Muscle of leg (tissue), 3 donors: ENCODE measurements at regions not wholly inside any gene's neighbourhood (a gene's known extent, or its start where the extent isn't known, plus 50 kb on each side); places are given as distances from the start of the nearest gene placed in this dataset.
A peak's percentile ranks its signal among the peaks of the same experiment; 100 is the strongest.

Experiments
- DNase-seq: peaks from one replicate; pipeline ENCODE4 v3.0.0; 2013
- H3K27ac ChIP-seq: one replicate; pipeline ENCODE4 v1.5.1; 2013; ENCODE audit warnings: mild to moderate bottlenecking, low read length, control low read depth
- H3K27me3 ChIP-seq: one replicate; pipeline ENCODE4 v1.6.1; 2013; ENCODE audit warnings: low read length; ENCODE audit not compliant: control insufficient read depth, insufficient read depth
- H3K36me3 ChIP-seq: one replicate; pipeline ENCODE4 v1.6.1; 2013; ENCODE audit warnings: low read length; ENCODE audit not compliant: control insufficient read depth, insufficient read depth
- H3K4me1 ChIP-seq: one replicate; pipeline ENCODE4 v1.6.1; 2013; ENCODE audit warnings: low read length; ENCODE audit not compliant: control insufficient read depth, insufficient read depth
- H3K4me3 ChIP-seq: one replicate; pipeline ENCODE4 v1.5.1; 2013; ENCODE audit warnings: low read length, control low read depth
- H3K9me3 ChIP-seq: replicated peaks from 2 replicates; pipeline ENCODE4 v1.6.1; 2013; ENCODE audit warnings: low read depth, low read length; ENCODE audit not compliant: control insufficient read depth
- WGBS: methylation state at CpG from one replicate; pipeline ENCODE4 v1.1.5; 2013; ENCODE audit warnings: missing lambda C conversion rate; ENCODE audit not compliant: insufficient coverage; 5-methylcytosine and 5-hydroxymethylcytosine counted together

GRCh38 chr2:185610301-185610700 lies 128.3 kb upstream of the FSIP2 start:
- H3K4me1 ChIP-seq = no peaks in the 10 kb centered on the region
- no CpG with 5 or more reads among the region's 1 CpG for WGBS
- H3K4me3 ChIP-seq = no peak overlapping the region
- no peaks in the 10 kb centered on the region for H3K36me3 ChIP-seq
- no peak for DNase-seq
- H3K27me3 ChIP-seq = no peaks in the 10 kb centered on the region
- no peaks in the 10 kb centered on the region for H3K9me3 ChIP-seq
- no peak overlapping the region for H3K27ac ChIP-seq

GRCh38 chr2:185618625-185619024 lies 120.0 kb upstream of the FSIP2 start:
- Histone ChIP-seq H3K27me3 (no peaks in the 10 kb centered on the region), H3K4me1 (no peaks in the 10 kb centered on the region), H3K27ac (no peak overlapping the region), H3K4me3 (no peak overlapping the region), H3K9me3 (no peaks in the 10 kb centered on the region), H3K36me3 (no peaks in the 10 kb centered on the region)
- no peak for DNase-seq
- WGBS = 40% methylated on average over 1 of the region's 1 CpG

- H3K27ac ChIP-seq = no peak overlapping the region
- H3K4me3 ChIP-seq = no peak overlapping the region
- no peaks in the 10 kb centered on the region for H3K36me3 ChIP-seq
- no peaks in the 10 kb centered on the region for H3K4me1 ChIP-seq
- no peak for DNase-seq
- WGBS = 89% methylated on average over 1 of the region's 1 CpG
- no peaks in the 10 kb centered on the region for H3K27me3 ChIP-seq
- H3K9me3 ChIP-seq = no peaks in the 10 kb centered on the region
Observed at GRCh38 chr2:185625604-185626003, 113.0 kb upstream of the FSIP2 start.

- H3K27me3 ChIP-seq = no peaks in the 10 kb centered on the region
- no peaks in the 10 kb centered on the region for H3K36me3 ChIP-seq
- WGBS = 25% methylated on average over 2 of the region's 5 CpGs
- DNase-seq = no peak
- no peak overlapping the region for H3K4me3 ChIP-seq
- no peaks in the 10 kb centered on the region for H3K4me1 ChIP-seq
- H3K9me3 ChIP-seq = no peaks in the 10 kb centered on the region
- H3K27ac ChIP-seq = no peak overlapping the region
Observed at GRCh38 chr2:185628985-185629384, 109.6 kb upstream of the FSIP2 start.

GRCh38 chr2:185633621-185634020 lies 105.0 kb upstream of the FSIP2 start:
- Histone ChIP-seq H3K4me1 (no peaks in the 10 kb centered on the region), H3K4me3 (no peak overlapping the region)
- WGBS = no CpG with 5 or more reads among the region's 2 CpGs

GRCh38 chr2:185638771-185639170 lies 99.8 kb upstream of the FSIP2 start:
- no peaks in the 10 kb centered on the region for H3K27me3 ChIP-seq
- no CpG with 5 or more reads among the region's 3 CpGs for whole genome bisulfite sequencing
- DNase-seq = no peak
- no peaks in the 10 kb centered on the region for H3K9me3 ChIP-seq
- no peaks in the 10 kb centered on the region for H3K4me1 ChIP-seq
- no peak overlapping the region for H3K4me3 ChIP-seq
- no peaks in the 10 kb centered on the region for H3K36me3 ChIP-seq
- H3K27ac ChIP-seq = no peak overlapping the region

More at GRCh38 chr2:185633621-185634020, 105.0 kb upstream of the FSIP2 start:
- H3K27ac ChIP-seq = no peak overlapping the region
- DNase-seq = no peak
- H3K9me3 ChIP-seq = no peaks in the 10 kb centered on the region
- H3K27me3 ChIP-seq = no peaks in the 10 kb centered on the region
- H3K36me3 ChIP-seq = no peaks in the 10 kb centered on the region

GRCh38 chr2:185640588-185640987 lies 98.0 kb upstream of the FSIP2 start:
- H3K4me3 ChIP-seq = no peak overlapping the region
- H3K27ac ChIP-seq = no peak overlapping the region
- no peaks in the 10 kb centered on the region for H3K36me3 ChIP-seq
- no peaks in the 10 kb centered on the region for H3K27me3 ChIP-seq
- DNase-seq = no peak
- H3K4me1 ChIP-seq = no peaks in the 10 kb centered on the region
- WGBS = 71% methylated on average over 1 of the region's 1 CpG
- H3K9me3 ChIP-seq = no peaks in the 10 kb centered on the region

GRCh38 chr2:185643434-185643833 lies 95.2 kb upstream of the FSIP2 start:
- no peak overlapping the region for H3K27ac ChIP-seq
- WGBS = no CpG with 5 or more reads among the region's 1 CpG

GRCh38 chr2:185644828-185645227 lies 93.8 kb upstream of the FSIP2 start:
- 40% methylated on average over 1 of the region's 3 CpGs for WGBS
- Histone ChIP-seq H3K27me3 (no peaks in the 10 kb centered on the region), H3K4me1 (no peaks in the 10 kb centered on the region), H3K36me3 (no peaks in the 10 kb centered on the region), H3K4me3 (no peak overlapping the region), H3K9me3 (no peaks in the 10 kb centered on the region), H3K27ac (peak overlapping the region; percentile 76)
- DNase-seq = peak; percentile 95

More at GRCh38 chr2:185643434-185643833, 95.2 kb upstream of the FSIP2 start:
- Histone ChIP-seq H3K9me3 (no peaks in the 10 kb centered on the region), H3K4me1 (no peaks in the 10 kb centered on the region), H3K4me3 (no peak overlapping the region), H3K27me3 (no peaks in the 10 kb centered on the region), H3K36me3 (no peaks in the 10 kb centered on the region)
- peak; percentile 11 for DNase-seq

- peak; percentile 22 for DNase-seq
- Histone ChIP-seq H3K9me3 (no peaks in the 10 kb centered on the region), H3K4me1 (no peaks in the 10 kb centered on the region), H3K27me3 (no peaks in the 10 kb centered on the region), H3K36me3 (no peaks in the 10 kb centered on the region), H3K27ac (peak overlapping the region; percentile 76), H3K4me3 (no peak overlapping the region)
- WGBS = no CpG with 5 or more reads among the region's 1 CpG
Observed at GRCh38 chr2:185645529-185645928, 93.1 kb upstream of the FSIP2 start.

- Histone ChIP-seq H3K4me3 (no peak overlapping the region), H3K27me3 (no peaks in the 10 kb centered on the region), H3K27ac (no peak overlapping the region), H3K9me3 (no peaks in the 10 kb centered on the region), H3K4me1 (no peaks in the 10 kb centered on the region), H3K36me3 (no peaks in the 10 kb centered on the region)
- DNase-seq = no peak
- WGBS = no CpG with 5 or more reads among the region's 2 CpGs
Observed at GRCh38 chr2:185658750-185659149, 79.9 kb upstream of the FSIP2 start.
